K562 (cell line): ENCODE measurements at regions not wholly inside any gene's neighbourhood (a gene's known extent, or its start where the extent isn't known, plus 50 kb on each side); places are given as distances from the start of the nearest gene placed in this dataset.

Experiments
- ATAC-seq: fragments of 200-7000 bp; cut with Tn5 transposase; 3 replicates; pipeline ENCODE4 v1.9.1; 2020; ENCODE audit warnings: moderate library complexity
- BruUV-seq: library from RNA; stranded (reverse); fragments of 400-500 nt; replicated peaks from 2 replicates; lab custom pipeline; 2021; lab: Mats Ljungman, UMichigan
- CTCF ChIA-PET: fragments of 300-600 bp; formaldehyde crosslinking; extraction: SDS; loops from one replicate; lab custom pipeline; 2021; ENCODE audit warnings: low intra/inter-chr PET ratio; lab: Yijun Ruan, JAX
- POLR2A ChIA-PET: fragments of 300-600, 350-650 bp; sonication (Branson Sonifier 250); formaldehyde crosslinking; extraction: SDS; loops from one replicate; lab custom pipeline; 2021; ENCODE audit warnings: antibody characterized with exemption, inconsistent platforms; lab: Yijun Ruan, JAX
- DNase-seq, 4 experiments: peaks; one replicate each; pipeline versions ENCODE4 v3.0.0 to v3.0.0-alpha.2; 2011 to 2018; ENCODE audit warnings: low spot score in 3 of 4, mixed read lengths in 3 of 4; ENCODE audit errors: extremely low read depth in 1 of 4
- FAIRE-seq: peaks from 2 replicates; lab custom pipeline; 2011; peaks lifted over from hg19 to GRCh38; lab: Jason Lieb, UNC
- H2AFZ ChIP-seq: 2 replicates; pipeline ENCODE4 v1.6.0; 2011; ENCODE audit warnings: low read depth, low read length, control low read depth, inconsistent platforms
- H3K27ac ChIP-seq: fragments of 200-600 bp; 3 replicates; pipeline ENCODE4 v1.8.0; 2011; ENCODE audit warnings: low read depth, mild to moderate bottlenecking, control low read depth, inconsistent platforms, low read length, moderate library complexity, mixed read lengths; ENCODE audit errors: extremely low read depth
- H3K27me3 ChIP-seq, 2 experiments: fragments of 300-600 bp in 1 of 2; 2 replicates in 1 of 2; 3 replicates in 1 of 2; pipeline versions ENCODE4 v1.6.0 to v1.8.0; 2011; ENCODE audit warnings: inconsistent platforms in 2 of 2, low read length in 2 of 2, mild to moderate bottlenecking in 1 of 2, mixed read lengths in 1 of 2, moderate library complexity in 1 of 2; ENCODE audit not compliant: control insufficient read depth in 2 of 2, insufficient read depth in 2 of 2
- H3K36me3 ChIP-seq: fragments of 300-600 bp; 3 replicates; pipeline ENCODE4 v1.8.0; 2011; ENCODE audit warnings: mild to moderate bottlenecking, low read length, inconsistent platforms; ENCODE audit not compliant: control insufficient read depth, insufficient read depth
- H3K4me1 ChIP-seq, 2 experiments: fragments of 200-600 bp in 1 of 2; replicated peaks in 1 of 2; 2 replicates in 1 of 2; 3 replicates in 1 of 2; pipeline versions ENCODE4 v1.5.1 to v1.8.0; 2011; ENCODE audit warnings: inconsistent platforms in 2 of 2, low read length in 2 of 2, mild to moderate bottlenecking in 1 of 2, mixed read lengths in 1 of 2, moderate library complexity in 1 of 2; ENCODE audit not compliant: control insufficient read depth in 2 of 2, insufficient read depth in 2 of 2
- H3K4me2 ChIP-seq: 2 replicates; pipeline ENCODE4 v1.6.1; 2011; ENCODE audit warnings: low read length, control low read depth, inconsistent platforms, mixed read lengths; ENCODE audit not compliant: insufficient read depth
- H3K4me3 ChIP-seq: fragments of 200-600 bp; sonication (generic), shearing (Covaris generic); 2 replicates; pipeline ENCODE4 v1.5.1; 2016; ENCODE audit warnings: control low read depth, inconsistent platforms
- H3K79me2 ChIP-seq: fragments of 200-600 bp; 3 replicates; pipeline ENCODE4 v1.8.0; 2011; ENCODE audit warnings: low read length, inconsistent platforms; ENCODE audit not compliant: control insufficient read depth, insufficient read depth
- H3K9ac ChIP-seq, 2 experiments: 2 replicates each; pipeline versions ENCODE4 v1.6.0 to v1.6.1; 2011; ENCODE audit warnings: low read depth in 2 of 2, low read length in 2 of 2, control low read depth in 1 of 2, inconsistent platforms in 1 of 2, mild to moderate bottlenecking in 1 of 2, mixed read lengths in 1 of 2; ENCODE audit not compliant: insufficient read depth in 1 of 2
- H3K9me1 ChIP-seq: one replicate; pipeline ENCODE4 v1.6.0; 2011; ENCODE audit warnings: inconsistent platforms, mild to moderate bottlenecking, low read length, moderate library complexity; ENCODE audit not compliant: control insufficient read depth, insufficient read depth
- H3K9me3 ChIP-seq: replicated peaks from 2 replicates; pipeline ENCODE4 v1.5.1; 2011; ENCODE audit warnings: low read depth, low read length, inconsistent platforms; ENCODE audit not compliant: control insufficient read depth, insufficient read depth
- H4K20me1 ChIP-seq: replicated peaks from 2 replicates; pipeline ENCODE4 v1.6.1; 2011; ENCODE audit warnings: low read length, inconsistent platforms, mixed read lengths; ENCODE audit not compliant: control insufficient read depth, insufficient read depth
- CBX8 ChIP-seq: fragments of 200-600 bp; sonication (generic); IDR thresholded peaks from 2 replicates; pipeline ENCODE4 v1.6.1; 2012; ENCODE audit warnings: borderline replicate concordance, mixed run types, low read depth, mild to moderate bottlenecking, moderate library complexity, mixed read lengths, low read length, control low read depth, inconsistent platforms; ENCODE audit not compliant: poor library complexity, severe bottlenecking; ENCODE audit errors: extremely low read depth
- EGR1 ChIP-seq: fragments of 450-650 bp; conservative IDR thresholded peaks from 2 replicates; pipeline ENCODE4 v1.6.1; 2017; ENCODE audit warnings: mild to moderate bottlenecking
- MAFG ChIP-seq: fragments of 450-650 bp; conservative IDR thresholded peaks from 2 replicates; pipeline ENCODE4 v1.6.1; 2016; ENCODE audit warnings: missing genetic modification characterization, missing compliant biosample characterization
- MIER1 ChIP-seq: fragments of 450-650 bp; IDR thresholded peaks from 2 replicates; pipeline ENCODE4 v1.6.1; 2016; ENCODE audit warnings: antibody characterized with exemption, mild to moderate bottlenecking, low read depth
- MTA2 ChIP-seq: fragments of 450-650 bp; IDR thresholded peaks from 2 replicates; pipeline ENCODE4 v1.6.1; 2016; ENCODE audit warnings: low read depth
- NFIX ChIP-seq: fragments of 250-450 bp; sonication (Bioruptor Pico); IDR thresholded peaks from 2 replicates; pipeline ENCODE4 v1.4.0; 2020; ENCODE audit warnings: low read depth, mild to moderate bottlenecking, moderate library complexity
- POLR2G ChIP-seq: fragments of 200-400 bp; formaldehyde crosslinking; IDR thresholded peaks from 2 replicates; pipeline ENCODE4 v1.6.1; 2017; ENCODE audit warnings: low read depth, mild to moderate bottlenecking, antibody characterized with exemption, low read length, moderate library complexity
- SIRT6 ChIP-seq: IDR thresholded peaks from one replicate; pipeline ENCODE4 v1.6.1; 2012; ENCODE audit warnings: low read depth, mild to moderate bottlenecking, control low read depth, inconsistent platforms, low read length, moderate library complexity
- SMARCC2 ChIP-seq: fragments of 450-650 bp; IDR thresholded peaks from 2 replicates; pipeline ENCODE4 v1.6.1; 2017; ENCODE audit warnings: antibody characterized with exemption, moderate library complexity, mild to moderate bottlenecking, low read depth
- WGBS: fragments of 100-300 bp; shearing (Covaris generic); methylation state at CpG from one replicate; pipeline ENCODE4 v1.1.6; 2016; ENCODE audit warnings: low coverage, mixed read lengths; ENCODE audit not compliant: insufficient coverage; ENCODE audit errors: missing lambda C conversion rate; 5-methylcytosine and 5-hydroxymethylcytosine counted together
- in situ Hi-C: fragments of 300-500 bp; cut with MboI; formaldehyde crosslinking; loops from 4 replicates; pipeline ENCODE4 v1.15.0; 2018; ENCODE audit warnings: inconsistent platforms, mixed read lengths
- intact Hi-C: fragments of 100-400 bp; cut with micrococcal nuclease; formaldehyde crosslinking; loops from 2 replicates; pipeline ENCODE4 v1.14.2; 2022
- TF ChIP-seq, protein P1 (sequence below): fragments of 450-650 bp; IDR thresholded peaks from 2 replicates; pipeline ENCODE4 v1.7.1; 2018; ENCODE audit warnings: mild to moderate bottlenecking, low read depth; ENCODE audit not compliant: partially characterized antibody
- TF ChIP-seq, protein P2 (sequence below): conservative IDR thresholded peaks from 2 replicates; pipeline ENCODE4 v1.6.1; 2011; ENCODE audit warnings: low read depth, mild to moderate bottlenecking, low read length; ENCODE audit not compliant: control insufficient read depth

DNA sequence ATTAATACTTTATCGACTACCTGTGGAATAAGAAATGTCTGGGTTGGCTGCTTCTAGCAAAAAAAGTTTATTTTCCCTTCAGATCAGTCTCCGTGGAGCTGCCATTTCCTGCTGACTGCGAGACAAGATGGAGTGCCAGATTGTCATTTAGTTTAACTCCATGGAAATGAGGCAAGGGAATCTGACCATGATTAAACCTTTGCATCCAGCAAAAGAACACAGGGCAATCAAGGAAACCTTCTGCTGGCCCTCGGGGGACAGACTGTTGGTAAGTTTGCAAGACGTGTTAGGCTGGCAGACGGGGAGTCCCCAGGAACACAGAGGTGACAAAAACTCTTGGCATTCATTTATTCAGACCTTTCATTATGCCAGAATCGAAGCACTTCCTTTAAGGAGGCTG, 52.2 kb upstream of the SPACA1 start (continued):
- TF ChIP-seq EGR1: no peak
- no peak for TF ChIP-seq MTA2
- TF ChIP-seq SIRT6: no peak
- TF ChIP-seq CBX8: no peak
- TF ChIP-seq POLR2G: no peak
- no peak for TF ChIP-seq MAFG (tag)
- TF ChIP-seq MIER1: no peak
- TF ChIP-seq, protein P1, sequence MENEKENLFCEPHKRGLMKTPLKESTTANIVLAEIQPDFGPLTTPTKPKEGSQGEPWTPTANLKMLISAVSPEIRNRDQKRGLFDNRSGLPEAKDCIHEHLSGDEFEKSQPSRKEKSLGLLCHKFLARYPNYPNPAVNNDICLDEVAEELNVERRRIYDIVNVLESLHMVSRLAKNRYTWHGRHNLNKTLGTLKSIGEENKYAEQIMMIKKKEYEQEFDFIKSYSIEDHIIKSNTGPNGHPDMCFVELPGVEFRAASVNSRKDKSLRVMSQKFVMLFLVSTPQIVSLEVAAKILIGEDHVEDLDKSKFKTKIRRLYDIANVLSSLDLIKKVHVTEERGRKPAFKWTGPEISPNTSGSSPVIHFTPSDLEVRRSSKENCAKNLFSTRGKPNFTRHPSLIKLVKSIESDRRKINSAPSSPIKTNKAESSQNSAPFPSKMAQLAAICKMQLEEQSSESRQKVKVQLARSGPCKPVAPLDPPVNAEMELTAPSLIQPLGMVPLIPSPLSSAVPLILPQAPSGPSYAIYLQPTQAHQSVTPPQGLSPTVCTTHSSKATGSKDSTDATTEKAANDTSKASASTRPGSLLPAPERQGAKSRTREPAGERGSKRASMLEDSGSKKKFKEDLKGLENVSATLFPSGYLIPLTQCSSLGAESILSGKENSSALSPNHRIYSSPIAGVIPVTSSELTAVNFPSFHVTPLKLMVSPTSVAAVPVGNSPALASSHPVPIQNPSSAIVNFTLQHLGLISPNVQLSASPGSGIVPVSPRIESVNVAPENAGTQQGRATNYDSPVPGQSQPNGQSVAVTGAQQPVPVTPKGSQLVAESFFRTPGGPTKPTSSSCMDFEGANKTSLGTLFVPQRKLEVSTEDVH: no peak
- TF ChIP-seq SMARCC2: no peak

DNA sequence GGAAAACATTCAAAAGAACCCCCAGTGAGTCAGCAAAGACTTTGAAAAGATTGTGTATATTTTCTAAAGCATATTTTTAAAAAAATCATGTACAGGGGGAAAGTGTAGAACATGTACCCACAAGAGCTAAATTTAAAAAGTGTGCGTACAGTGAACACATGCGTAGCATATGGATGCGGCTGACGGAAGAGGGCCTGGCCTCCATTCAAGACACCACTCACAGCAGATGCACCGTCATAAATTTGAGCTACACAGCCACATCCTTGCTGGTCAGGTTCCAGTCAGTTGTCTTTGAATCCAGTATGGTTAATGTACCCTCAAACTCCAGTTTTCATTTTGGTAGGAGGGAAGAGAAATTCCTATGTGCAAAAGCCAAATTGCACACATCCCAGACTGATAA, 54.3 kb upstream of the SPACA1 start:
- no peaks in the 10 kb centered on the region for H3K4me1 ChIP-seq
- DNase-seq: no peak
- ChIA-PET CTCF (no interaction called here), POLR2A (no interaction called here)
- TF ChIP-seq NFIX (CRISPR knock-in tag): no peak
- TF ChIP-seq, protein P2, sequence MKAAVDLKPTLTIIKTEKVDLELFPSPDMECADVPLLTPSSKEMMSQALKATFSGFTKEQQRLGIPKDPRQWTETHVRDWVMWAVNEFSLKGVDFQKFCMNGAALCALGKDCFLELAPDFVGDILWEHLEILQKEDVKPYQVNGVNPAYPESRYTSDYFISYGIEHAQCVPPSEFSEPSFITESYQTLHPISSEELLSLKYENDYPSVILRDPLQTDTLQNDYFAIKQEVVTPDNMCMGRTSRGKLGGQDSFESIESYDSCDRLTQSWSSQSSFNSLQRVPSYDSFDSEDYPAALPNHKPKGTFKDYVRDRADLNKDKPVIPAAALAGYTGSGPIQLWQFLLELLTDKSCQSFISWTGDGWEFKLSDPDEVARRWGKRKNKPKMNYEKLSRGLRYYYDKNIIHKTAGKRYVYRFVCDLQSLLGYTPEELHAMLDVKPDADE: no peak
- H3K79me2 ChIP-seq: no peaks in the 10 kb centered on the region
- no peaks in the 10 kb centered on the region for H3K9me3 ChIP-seq
- intact Hi-C loops: no loop called here
- H3K4me2 ChIP-seq: no peak overlapping the region
- no peak overlapping the region for H3K27ac ChIP-seq
- H3K9ac ChIP-seq: no peak overlapping the region
- no peaks in the 10 kb centered on the region for H3K9me1 ChIP-seq
- in situ Hi-C loops: no loop called here
- no peak overlapping the region for H3K4me3 ChIP-seq
- H3K36me3 ChIP-seq: no peaks in the 10 kb centered on the region
- 9% methylated on average over 5 of the region's 5 CpGs for WGBS
- FAIRE-seq: no peak
- ATAC-seq: no peak
- H3K27me3 ChIP-seq: peaks cover 0 to 3% of the 10 kb centered on the region in 2 experiments; a peak in 1 of 5 replicates
- no peaks in the 10 kb centered on the region for H4K20me1 ChIP-seq
- H2AFZ ChIP-seq: no peak overlapping the region
- BruUV-seq: no TSS peak
